Cardiac muscle cell (in vitro differentiated cells and primary cell): ENCODE measurements at regions not wholly inside any gene's neighbourhood (a gene's known extent, or its start where the extent isn't known, plus 50 kb on each side); places are given as distances from the start of the nearest gene placed in this dataset.

Source experiments
- DNase-seq, 2 donors: peaks; one replicate each; pipeline versions ENCODE4 v3.0.0 to v3.0.0-alpha.2; 2010 to 2017; ENCODE audit warnings: low read depth in 1 of 2, low spot score in 1 of 2
- H3K27ac ChIP-seq: fragments of 200-600 bp; sonication (generic); 2 replicates; pipeline ENCODE4 v1.5.1; 2016
- H3K27me3 ChIP-seq: fragments of 200-600 bp; sonication (generic); 2 replicates; pipeline ENCODE4 v1.6.0; 2016; ENCODE audit warnings: control low read depth
- H3K36me3 ChIP-seq: fragments of 200-600 bp; sonication (generic); 2 replicates; pipeline ENCODE4 v1.5.1; 2016; ENCODE audit warnings: control low read depth
- H3K4me1 ChIP-seq: fragments of 200-600 bp; sonication (generic); 2 replicates; pipeline ENCODE4 v1.8.1; 2017; ENCODE audit warnings: low read depth, mild to moderate bottlenecking, mixed run types
- H3K4me3 ChIP-seq: fragments of 200-600 bp; sonication (generic); 2 replicates; pipeline ENCODE4 v1.5.1; 2016; ENCODE audit warnings: mild to moderate bottlenecking
- H3K9me3 ChIP-seq: fragments of 200-600 bp; sonication (generic); 2 replicates; pipeline ENCODE4 v1.5.1; 2017; ENCODE audit warnings: low read depth, mild to moderate bottlenecking, control low read depth
- CTCF ChIP-seq: IDR thresholded peaks from 2 replicates; pipeline ENCODE4 v1.5.1; 2012; ENCODE audit warnings: low read depth, mild to moderate bottlenecking, low read length

- H3K9me3 ChIP-seq: no peaks in the 10 kb centered on the region
- peaks cover 7% of the 10 kb centered on the region for H3K27me3 ChIP-seq
- H3K27ac ChIP-seq: no peak overlapping the region
- no peak overlapping the region for H3K4me3 ChIP-seq
- H3K4me1 ChIP-seq: no peaks in the 10 kb centered on the region
- no peak for DNase-seq
- no peaks in the 10 kb centered on the region for H3K36me3 ChIP-seq
- no peak for TF ChIP-seq CTCF
Observed at GRCh38 chr15:93640411-93640962, 551.5 kb upstream of the RGMA start.

GRCh38 chr15:93631958-93632618 is 543.1 kb upstream of the RGMA start:
- Histone ChIP-seq H3K27ac (no peak overlapping the region), H3K27me3 (no peaks in the 10 kb centered on the region), H3K9me3 (no peaks in the 10 kb centered on the region), H3K36me3 (no peaks in the 10 kb centered on the region), H3K4me3 (no peak overlapping the region), H3K4me1 (no peaks in the 10 kb centered on the region)
- no peak for DNase-seq
- no peak for TF ChIP-seq CTCF

- H3K4me1 ChIP-seq: no peaks in the 10 kb centered on the region
- no peak overlapping the region for H3K4me3 ChIP-seq
- no peak overlapping the region for H3K27ac ChIP-seq
- H3K9me3 ChIP-seq: no peaks in the 10 kb centered on the region
- H3K27me3 ChIP-seq: peaks cover 5% of the 10 kb centered on the region
- no peak for TF ChIP-seq CTCF
- DNase-seq: no peak
- H3K36me3 ChIP-seq: no peaks in the 10 kb centered on the region
Observed at GRCh38 chr15:93619597-93619996, 530.6 kb upstream of the RGMA start.

GRCh38 chr15:93617443-93617842 is 528.4 kb upstream of the RGMA start:
- peaks cover 5% of the 10 kb centered on the region for H3K27me3 ChIP-seq
- TF ChIP-seq CTCF: no peak
- no peaks in the 10 kb centered on the region for H3K4me1 ChIP-seq
- no peaks in the 10 kb centered on the region for H3K9me3 ChIP-seq
- H3K36me3 ChIP-seq: no peaks in the 10 kb centered on the region
- H3K4me3 ChIP-seq: no peak overlapping the region
- no peak overlapping the region for H3K27ac ChIP-seq
- no peak for DNase-seq

- Histone ChIP-seq H3K27me3 (no peaks in the 10 kb centered on the region), H3K27ac (no peak overlapping the region)
Observed at GRCh38 chr15:93614386-93615104, 525.5 kb upstream of the RGMA start.

More at GRCh38 chr15:93614386-93615104, 525.5 kb upstream of the RGMA start:
- no peaks in the 10 kb centered on the region for H3K36me3 ChIP-seq
- no peak overlapping the region for H3K4me3 ChIP-seq
- no peak for TF ChIP-seq CTCF
- H3K9me3 ChIP-seq: no peaks in the 10 kb centered on the region
- no peak for DNase-seq
- no peaks in the 10 kb centered on the region for H3K4me1 ChIP-seq
